ENCODE measurements at regions not wholly inside any gene's neighbourhood (a gene's known extent, or its start where the extent isn't known, plus 50 kb on each side); places are given as distances from the start of the nearest gene placed in this dataset.
"Not testable (repeated sequence)": the region's sequence is repeated elsewhere in the genome, so short reads cannot be mapped to it uniquely, and the experiment has no call there.

DNA sequence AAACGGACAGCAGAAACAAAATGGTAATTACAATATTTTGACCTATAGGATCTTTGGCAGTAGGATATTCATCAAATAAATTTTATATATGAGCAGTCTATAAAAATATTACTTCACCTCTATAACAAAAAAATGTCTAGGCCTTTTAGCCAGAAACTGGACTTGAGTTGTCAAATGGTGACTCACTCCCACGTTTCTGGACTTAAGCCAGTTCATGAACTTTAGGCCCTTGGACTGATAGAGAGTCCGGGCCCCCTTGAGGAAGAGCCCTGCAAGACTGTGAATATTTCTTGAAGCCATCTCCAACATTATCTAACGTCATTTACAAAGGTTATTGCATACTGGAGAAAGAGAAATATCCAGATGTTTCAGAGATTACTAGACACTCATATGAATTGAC, 106.8 kb upstream of the FAM47A start:
- H3K36me3 Mint-ChIP-seq: no peaks in the 10 kb centered on the region
- no peaks in the 10 kb centered on the region for H3K4me1 Mint-ChIP-seq
- H3K27ac Mint-ChIP-seq: no peak overlapping the region
- no peak overlapping the region for H3K4me3 Mint-ChIP-seq
- no peaks in the 10 kb centered on the region for H3K27me3 Mint-ChIP-seq
- peaks cover 0 to 2% (median 0%) of the 10 kb centered on the region in 3 donors for H3K9me3 Mint-ChIP-seq

DNA sequence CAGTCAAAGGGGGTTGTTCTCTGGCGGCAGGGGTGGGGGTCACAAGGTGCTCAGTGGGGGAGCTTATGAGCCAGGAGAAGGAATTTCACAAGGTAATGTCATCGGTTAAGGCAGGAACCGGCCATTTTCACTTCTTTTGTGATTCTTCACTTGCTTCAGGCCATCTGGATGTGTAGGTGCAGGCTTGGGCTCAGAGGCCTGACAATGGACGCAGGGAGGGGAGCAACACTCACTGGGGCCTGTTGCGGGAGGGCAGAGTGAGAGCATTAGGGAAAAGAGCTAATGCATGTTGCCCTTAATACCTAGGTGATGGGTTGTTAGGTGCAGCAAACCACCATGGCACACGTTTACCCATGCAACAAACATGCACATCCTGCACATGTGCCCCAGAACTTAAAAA, 98.0 kb upstream of the FAM47A start:
- not testable (repeated sequence) for H3K36me3 Mint-ChIP-seq, H3K4me1 Mint-ChIP-seq, H3K4me3 Mint-ChIP-seq, H3K27me3 Mint-ChIP-seq, H3K9me3 Mint-ChIP-seq, H3K27ac Mint-ChIP-seq

DNA sequence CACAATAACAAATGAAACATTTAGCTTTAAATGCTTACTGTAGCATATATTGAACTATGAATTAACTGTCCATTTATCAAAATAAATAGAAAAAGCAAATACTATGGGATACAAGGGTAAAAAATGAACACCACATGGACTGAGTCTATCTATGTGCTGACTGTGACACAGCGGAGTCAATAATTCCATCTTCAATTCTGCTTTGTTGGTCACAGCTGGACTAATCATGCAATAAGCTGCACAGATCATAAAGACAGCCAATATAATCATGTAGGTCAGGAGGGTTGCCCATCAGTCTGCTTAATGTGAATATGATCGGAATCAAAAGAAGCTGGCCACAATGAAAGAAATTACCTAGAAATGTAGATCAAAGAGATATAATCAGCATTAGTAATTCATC, 95.7 kb upstream of the FAM47A start:
- Mint-ChIP-seq H3K36me3 (no peaks in the 10 kb centered on the region), H3K9me3 (no peaks in the 10 kb centered on the region), H3K27me3 (no peaks in the 10 kb centered on the region), H3K4me3 (no peak overlapping the region), H3K4me1 (no peaks in the 10 kb centered on the region), H3K27ac (no peak overlapping the region)

DNA sequence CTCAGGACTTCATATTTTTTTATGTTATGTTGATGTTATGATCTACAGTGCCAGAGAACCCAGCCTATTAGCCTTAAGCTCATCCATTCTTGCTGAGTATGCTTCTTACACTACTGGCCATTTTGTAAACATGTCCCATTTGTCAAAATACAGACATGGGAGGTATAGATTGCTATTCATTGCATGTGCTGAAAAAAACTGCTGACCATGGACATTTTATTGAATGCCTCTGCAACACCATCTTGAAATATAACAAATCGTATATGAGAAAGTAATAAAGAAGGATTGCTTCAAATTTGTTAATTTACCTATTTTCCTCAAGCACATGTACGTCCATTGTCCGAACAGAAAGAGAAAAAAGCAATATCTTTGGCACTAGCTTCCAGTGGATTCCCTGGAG, 91.5 kb upstream of the FAM47A start:
- Mint-ChIP-seq H3K27me3 (no peaks in the 10 kb centered on the region), H3K27ac (no peak overlapping the region), H3K4me1 (no peaks in the 10 kb centered on the region), H3K9me3 (peaks cover 0 to 2% (median 0%) of the 10 kb centered on the region in 3 donors), H3K4me3 (no peak overlapping the region), H3K36me3 (no peaks in the 10 kb centered on the region)

DNA sequence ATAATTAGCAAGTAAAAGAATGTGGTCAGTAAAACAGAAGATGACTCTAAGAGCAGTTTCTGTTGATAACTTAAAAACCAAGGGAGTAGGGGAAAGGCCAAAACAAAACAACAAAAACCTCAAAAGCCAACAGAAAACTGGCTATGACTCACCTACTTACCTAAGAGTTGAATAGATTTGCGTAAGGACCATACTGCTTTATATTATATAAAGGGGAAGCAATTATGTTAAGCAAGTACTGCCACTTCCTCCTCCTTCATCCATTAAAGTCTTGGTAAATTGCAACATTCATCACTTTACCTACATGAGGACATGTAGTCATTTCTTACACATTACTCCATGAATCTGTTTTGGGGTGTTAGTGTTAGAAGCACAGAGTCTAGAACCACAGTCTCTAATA, 85.9 kb upstream of the FAM47A start:
- no peak overlapping the region for H3K27ac Mint-ChIP-seq

DNA sequence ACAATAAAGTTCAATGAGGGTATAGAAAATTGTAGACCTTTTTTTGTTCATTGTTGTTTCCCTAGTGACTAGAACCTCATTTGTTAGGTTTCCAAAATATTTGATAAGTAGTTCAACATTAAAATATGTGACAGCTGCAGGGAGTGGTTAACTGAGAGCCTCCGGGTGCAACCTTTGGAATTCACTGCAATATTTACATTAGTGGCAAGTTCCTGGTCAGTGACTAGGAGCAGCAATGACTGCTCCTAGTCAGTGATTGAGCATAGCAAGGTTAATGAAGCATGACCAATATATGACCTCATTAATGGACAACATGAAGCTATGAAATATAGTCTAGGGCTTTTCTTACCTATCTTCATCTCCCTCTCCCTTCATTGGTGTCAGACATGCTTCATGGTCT, 65.8 kb upstream of the FAM47A start:
- Mint-ChIP-seq H3K27me3 (no peaks in the 10 kb centered on the region), H3K4me3 (no peak overlapping the region), H3K36me3 (peaks cover 2% of the 10 kb centered on the region), H3K27ac (no peak overlapping the region), H3K9me3 (peaks cover 0 to 6% (median 3%) of the 10 kb centered on the region in 3 donors), H3K4me1 (no peaks in the 10 kb centered on the region)

More for the DNA sequence above, 85.9 kb upstream of the FAM47A start:
- Mint-ChIP-seq H3K4me1 (no peaks in the 10 kb centered on the region), H3K27me3 (no peaks in the 10 kb centered on the region), H3K4me3 (no peak overlapping the region), H3K36me3 (no peaks in the 10 kb centered on the region), H3K9me3 (peaks cover 8 to 13% (median 12%) of the 10 kb centered on the region in 3 donors)

Data from IgD-negative memory B cell (primary cell).